B cell (primary cell): ENCODE measurements at regions not wholly inside any gene's neighbourhood (a gene's known extent, or its start where the extent isn't known, plus 50 kb on each side); places are given as distances from the start of the nearest gene placed in this dataset.

Experiments used
- ATAC-seq: fragments of 200-7000 bp; cut with Tn5 transposase; one replicate; pipeline ENCODE4 v1.10.0; 2021; ENCODE audit warnings: low read depth, mild to moderate bottlenecking, moderate number of reproducible peaks, moderate library complexity
- CTCF ChIA-PET: fragments of 350-600 bp; sonication (Branson Sonifier 250); formaldehyde crosslinking; loops from one replicate; lab custom pipeline; 2021; ENCODE audit warnings: antibody characterized with exemption, inconsistent platforms; lab: Charles Lee
- POLR2A ChIA-PET: fragments of 350-600 bp; sonication (Branson Sonifier 250); formaldehyde crosslinking; loops from one replicate; lab custom pipeline; 2021; ENCODE audit warnings: antibody characterized with exemption; lab: Charles Lee
- DNase-seq: peaks from one replicate; pipeline ENCODE4 v3.0.0; 2013
- H2AFZ ChIP-seq: 2 replicates; pipeline ENCODE4 v1.6.1; 2012; ENCODE audit warnings: mild to moderate bottlenecking, low read depth, low read length; ENCODE audit not compliant: insufficient read depth, poor library complexity, severe bottlenecking
- H3K27ac ChIP-seq, 2 donors: 1 replicate in 1 of 2; 2 replicates in 1 of 2; pipeline ENCODE4 v1.5.1; 2012 to 2013; ENCODE audit warnings: low read length in 2 of 2, mild to moderate bottlenecking in 2 of 2, moderate library complexity in 1 of 2
- H3K27me3 ChIP-seq, 4 experiments: fragments of 200-600 bp in 1 of 4; sonication (generic) in 1 of 4; replicated peaks in 1 of 4; 1 replicate in 2 of 4; 2 replicates in 2 of 4; pipeline versions ENCODE4 v1.6.1 to v1.7.0; 2013 to 2016; ENCODE audit warnings: low read length in 3 of 4, mild to moderate bottlenecking in 2 of 4, mixed read lengths in 1 of 4, moderate library complexity in 1 of 4; ENCODE audit not compliant: insufficient read depth in 4 of 4, control insufficient read depth in 3 of 4; ENCODE audit errors: control extremely low read depth in 1 of 4
- H3K36me3 ChIP-seq, 2 experiments: replicated peaks in 1 of 2; 1 replicate in 1 of 2; 2 replicates in 1 of 2; pipeline versions ENCODE4 v1.6.1 to v1.7.1; 2013; ENCODE audit warnings: low read length in 1 of 2; ENCODE audit not compliant: insufficient read depth in 2 of 2, control insufficient read depth in 1 of 2; ENCODE audit errors: control extremely low read depth in 1 of 2, extremely low read depth in 1 of 2
- H3K4me1 ChIP-seq, 2 donors: fragments of 200-600 bp in 1 of 2; sonication (generic) in 1 of 2; 1 replicate in 1 of 2; 2 replicates in 1 of 2; pipeline versions ENCODE4 v1.5.1 to v1.6.1; 2013 to 2017; ENCODE audit warnings: low read length in 2 of 2; ENCODE audit not compliant: control insufficient read depth in 2 of 2, insufficient read depth in 2 of 2
- H3K4me2 ChIP-seq: replicated peaks from 2 replicates; pipeline ENCODE3; 2012; ENCODE audit warnings: mild to moderate bottlenecking, low read depth, low read length; ENCODE audit not compliant: poor library complexity, severe bottlenecking
- H3K4me3 ChIP-seq, 5 experiments: fragments of 200-600 bp in 1 of 5; sonication (generic) in 1 of 5; 1 replicate in 3 of 5; 2 replicates in 2 of 5; pipeline versions ENCODE4 v1.5.1 to v1.7.0; 2011 to 2016; ENCODE audit warnings: low read length in 4 of 5, mild to moderate bottlenecking in 4 of 5, low read depth in 2 of 5, control low read depth in 1 of 5, moderate library complexity in 1 of 5; ENCODE audit not compliant: insufficient read depth in 1 of 5; ENCODE audit errors: control extremely low read depth in 1 of 5, extremely low read depth in 1 of 5
- H3K79me2 ChIP-seq: fragments of 200-600 bp; sonication (generic); one replicate; pipeline ENCODE4 v1.6.0; 2016; ENCODE audit warnings: low read length; ENCODE audit not compliant: control insufficient read depth, insufficient read depth
- H3K9ac ChIP-seq: fragments of 200-600 bp; sonication (generic); 2 replicates; pipeline ENCODE4 v1.6.1; 2017; ENCODE audit warnings: mild to moderate bottlenecking, low read length, moderate library complexity
- H3K9me3 ChIP-seq, 3 donors: one replicate each; pipeline versions ENCODE4 v1.6.1 to v1.7.1; 2013; ENCODE audit warnings: low read length in 2 of 3; ENCODE audit not compliant: control insufficient read depth in 2 of 3, insufficient read depth in 1 of 3; ENCODE audit errors: control extremely low read depth in 1 of 3
- H4K20me1 ChIP-seq: 2 replicates; pipeline ENCODE4 v1.6.0; 2012; ENCODE audit warnings: mild to moderate bottlenecking, low read length; ENCODE audit not compliant: insufficient read depth, control insufficient read depth, poor library complexity, severe bottlenecking
- H3K27ac Mint-ChIP-seq: one replicate; pipeline ENCODE4 v1.8.0; 2021; ENCODE audit warnings: mixed read lengths
- H3K27me3 Mint-ChIP-seq: one replicate; pipeline ENCODE4 v1.8.0; 2021; ENCODE audit warnings: mixed read lengths
- H3K4me1 Mint-ChIP-seq: one replicate; pipeline ENCODE4 v1.8.0; 2021; ENCODE audit warnings: mixed read lengths
- H3K4me3 Mint-ChIP-seq: one replicate; pipeline ENCODE4 v1.8.0; 2021; ENCODE audit warnings: mixed read lengths
- H3K9me3 Mint-ChIP-seq: one replicate; pipeline ENCODE4 v1.8.0; 2022; ENCODE audit warnings: mixed read lengths; ENCODE audit not compliant: insufficient read depth
- CTCF ChIP-seq: fragments of 200-600 bp; IDR thresholded peaks from one replicate; pipeline ENCODE4 v1.8.0; 2022; ENCODE audit warnings: antibody characterized with exemption, mild to moderate bottlenecking
- EZH2 ChIP-seq: IDR thresholded peaks from 2 replicates; pipeline ENCODE4 v1.6.1; 2012; ENCODE audit warnings: borderline replicate concordance, low read depth, mild to moderate bottlenecking, moderate library complexity, low read length; ENCODE audit not compliant: insufficient read depth, poor library complexity, severe bottlenecking
- WGBS: methylation state at CpG from one replicate; pipeline ENCODE4 v1.1.5; 2013; ENCODE audit warnings: missing lambda C conversion rate; ENCODE audit not compliant: insufficient coverage; 5-methylcytosine and 5-hydroxymethylcytosine counted together
- intact Hi-C: fragments of 100-400 bp; cut with micrococcal nuclease; formaldehyde crosslinking; loops from one replicate; pipeline ENCODE4 v1.10.0; 2022

GRCh38 chr10:44176311-44176710, 208.6 kb downstream of the CXCL12 start:
- no peak for DNase-seq
- ChIA-PET CTCF (no interaction called here), POLR2A (no interaction called here)
- Histone ChIP-seq H3K4me3 (no peak overlapping the region), H4K20me1 (no peaks in the 10 kb centered on the region), H3K9ac (no peak overlapping the region), H3K27ac (no peak overlapping the region), H3K4me1 (no peaks in the 10 kb centered on the region), H3K27me3 (no peaks in the 10 kb centered on the region), H3K9me3 (peaks cover 0 to 2% (median 0%) of the 10 kb centered on the region in 3 donors), H3K79me2 (no peaks in the 10 kb centered on the region), H2AFZ (no peak overlapping the region), H3K4me2 (no peak overlapping the region), H3K36me3 (no peaks in the 10 kb centered on the region)
- ATAC-seq: no peak
- Mint-ChIP-seq H3K27ac (no peak overlapping the region), H3K4me1 (no peaks in the 10 kb centered on the region), H3K27me3 (no peaks in the 10 kb centered on the region), H3K4me3 (no peak overlapping the region), H3K9me3 (no peaks in the 10 kb centered on the region)
- intact Hi-C loops: no loop called here
- TF ChIP-seq CTCF: no peak
- no peak for TF ChIP-seq EZH2
- 72% methylated on average over 2 of the region's 3 CpGs for WGBS

- no peak for TF ChIP-seq EZH2
- no peak for TF ChIP-seq CTCF
- no peak for DNase-seq
- Histone ChIP-seq H2AFZ (no peak overlapping the region), H3K27ac (no peak overlapping the region), H3K36me3 (no peaks in the 10 kb centered on the region), H3K9me3 (peaks cover 0 to 2% (median 0%) of the 10 kb centered on the region in 3 donors), H3K27me3 (no peaks in the 10 kb centered on the region), H3K4me1 (no peaks in the 10 kb centered on the region), H3K4me3 (no peak overlapping the region), H4K20me1 (no peaks in the 10 kb centered on the region), H3K9ac (no peak overlapping the region), H3K4me2 (no peak overlapping the region), H3K79me2 (no peaks in the 10 kb centered on the region)
- Mint-ChIP-seq H3K9me3 (no peaks in the 10 kb centered on the region), H3K4me3 (no peak overlapping the region), H3K4me1 (no peaks in the 10 kb centered on the region), H3K27ac (no peak overlapping the region), H3K27me3 (no peaks in the 10 kb centered on the region)
- intact Hi-C loops: no loop called here
- no peak for ATAC-seq
- POLR2A ChIA-PET: no interaction called here
- WGBS: 94% methylated on average over 3 of the region's 4 CpGs
- CTCF ChIA-PET: no interaction called here
Measured at GRCh38 chr10:44173608-44173894, 211.3 kb downstream of the CXCL12 start.
